HG02885 (cell line): ENCODE measurements at regions not wholly inside any gene's neighbourhood (a gene's known extent, or its start where the extent isn't known, plus 50 kb on each side); places are given as distances from the start of the nearest gene placed in this dataset.
"Not testable (repeated sequence)": the region's sequence is repeated elsewhere in the genome, so short reads cannot be mapped to it uniquely, and the experiment has no call there.

Source experiments
- ATAC-seq: cut with Tn5 transposase; IDR thresholded peaks from one replicate; pipeline ENCODE4 v1.9.1; 2021; ENCODE audit warnings: mild to moderate bottlenecking; ENCODE audit not compliant: unreplicated experiment, poor library complexity

DNA sequence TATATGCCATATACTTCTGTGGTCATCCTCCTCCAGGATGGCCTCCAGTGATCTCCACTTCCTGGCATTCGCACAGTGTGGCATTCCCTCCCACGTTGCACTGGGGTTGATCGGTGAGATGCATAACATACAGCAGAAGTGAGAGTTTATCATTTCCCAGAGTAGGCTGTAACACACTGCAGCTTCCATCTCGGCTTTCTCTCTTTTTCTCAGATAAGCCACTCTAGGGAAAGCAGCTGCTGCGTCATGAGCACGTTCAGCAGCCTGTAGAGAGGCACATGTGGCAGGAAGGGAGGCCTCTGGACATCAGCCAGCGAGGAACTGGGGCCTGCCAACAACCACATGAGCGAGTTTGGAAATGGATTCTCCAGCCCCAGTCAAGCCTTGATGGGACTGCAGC lies 807.1 kb downstream of the DIAPH3 start:
- no peak for ATAC-seq

DNA sequence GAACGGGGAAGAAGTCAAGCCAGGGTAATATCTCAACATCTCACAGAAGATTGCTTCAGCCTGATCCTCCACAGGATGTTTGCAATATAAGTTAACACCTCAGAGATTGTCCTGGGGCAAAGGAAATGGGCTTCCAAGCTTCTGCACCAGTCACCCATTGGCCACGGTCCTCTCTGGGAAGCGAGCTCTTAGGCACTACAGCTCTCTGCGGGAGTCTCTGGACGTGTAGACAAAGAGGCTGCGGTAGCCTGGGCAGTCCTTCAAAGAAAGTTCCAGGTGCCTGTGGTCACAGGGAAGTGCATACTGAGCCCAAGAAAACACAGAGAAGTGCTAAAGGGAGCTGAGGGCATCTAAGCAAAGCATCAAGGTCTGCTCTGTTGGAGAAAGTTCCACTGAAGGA lies 805.7 kb downstream of the DIAPH3 start:
- no peak for ATAC-seq

DNA sequence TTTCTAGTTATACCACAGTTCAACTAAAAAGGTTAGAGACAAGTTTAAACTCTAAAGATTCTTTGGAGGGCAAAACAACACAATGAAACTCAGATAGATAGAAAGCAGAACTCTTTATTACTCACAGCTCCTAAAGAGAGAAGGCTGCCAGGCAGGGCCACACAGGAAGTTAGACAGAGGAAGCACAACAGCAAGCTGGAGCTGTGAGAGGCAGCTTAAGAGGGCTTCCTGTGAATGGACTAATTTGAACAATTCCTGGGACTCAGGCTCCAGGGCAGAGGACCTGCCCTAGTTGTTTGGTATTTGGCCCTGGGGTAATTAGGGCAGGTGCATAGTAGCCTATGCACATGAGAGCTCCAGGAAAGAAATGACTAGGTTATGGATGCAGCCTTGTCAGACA lies 803.6 kb downstream of the DIAPH3 start:
- ATAC-seq = no peak

DNA sequence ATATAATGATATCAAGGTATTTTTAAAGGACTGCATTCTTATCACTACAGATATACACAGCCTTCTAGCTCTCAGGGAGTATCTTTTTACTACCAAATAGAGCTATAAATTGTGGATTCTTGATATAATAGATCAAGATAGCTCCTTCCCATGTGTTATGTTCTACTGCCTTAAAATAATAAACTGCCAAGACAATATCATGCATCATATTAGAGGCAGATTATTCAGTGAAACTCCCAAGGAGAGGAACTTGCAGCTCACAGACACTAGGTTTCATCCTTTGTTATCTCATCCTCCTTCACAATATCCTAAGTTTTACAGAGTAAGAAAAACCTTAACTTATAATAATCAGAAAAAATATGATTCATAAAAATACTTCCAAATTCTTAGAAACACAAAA lies 802.8 kb downstream of the DIAPH3 start:
- ATAC-seq = no peak

DNA sequence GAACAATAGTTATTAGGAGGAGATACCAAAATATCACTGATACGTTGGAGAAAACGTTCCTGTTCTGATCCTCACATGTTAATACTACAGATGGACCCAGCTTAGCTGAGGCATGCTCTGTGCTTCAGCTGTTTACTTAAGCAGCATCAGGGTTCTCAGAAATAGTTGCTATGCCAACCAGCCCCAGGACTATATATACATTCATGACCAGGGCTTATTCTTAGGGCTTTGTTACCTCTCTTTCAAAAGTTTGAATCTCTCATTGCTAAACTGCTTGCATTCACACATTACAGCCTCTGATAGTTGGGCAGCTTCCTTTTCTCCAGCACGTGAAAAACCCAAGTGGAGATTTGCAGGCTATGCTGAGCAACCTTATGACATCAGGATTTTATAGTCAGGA lies 800.4 kb downstream of the DIAPH3 start:
- ATAC-seq = no peak

DNA sequence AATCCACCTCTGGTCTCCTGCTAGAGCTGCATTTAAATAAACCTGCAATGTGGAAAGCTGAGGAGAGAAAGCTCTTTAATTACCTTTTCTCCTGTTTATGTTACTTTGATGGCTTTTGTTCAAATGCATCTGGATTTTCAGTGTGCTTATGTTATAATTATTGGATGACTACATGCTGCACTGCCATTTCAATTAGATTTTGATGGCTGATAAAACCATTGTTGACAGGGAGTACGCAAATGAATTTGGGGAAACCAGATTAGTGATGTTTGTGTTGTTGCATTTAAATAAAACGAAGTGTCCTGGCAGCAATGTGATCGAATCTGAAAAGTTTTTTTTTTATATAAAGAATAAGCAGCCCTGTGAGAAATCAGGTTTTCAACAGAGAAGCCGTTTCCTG lies 799.8 kb downstream of the DIAPH3 start:
- ATAC-seq = no peak

DNA sequence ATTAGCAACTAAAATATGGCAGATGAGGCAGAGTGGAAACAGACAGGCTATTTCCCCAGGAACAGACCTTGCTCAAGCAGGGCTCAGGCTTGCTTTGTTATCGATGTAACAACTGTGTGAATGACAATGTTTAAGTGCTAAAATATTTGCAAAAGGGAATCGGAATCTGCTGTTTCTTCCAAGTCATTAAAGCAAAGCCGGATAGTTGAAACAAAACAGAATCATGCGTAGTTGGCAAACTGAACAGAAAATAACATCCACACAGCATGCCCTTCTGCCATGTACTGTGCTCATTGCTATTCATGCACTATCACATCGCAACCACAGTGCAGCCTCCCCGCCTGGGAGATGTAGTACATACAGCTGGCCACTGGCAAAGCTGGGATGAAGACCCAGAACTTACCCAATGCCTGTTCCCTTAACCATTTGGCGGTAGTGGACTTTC lies 799.1 kb downstream of the DIAPH3 start:
- ATAC-seq = no peak

DNA sequence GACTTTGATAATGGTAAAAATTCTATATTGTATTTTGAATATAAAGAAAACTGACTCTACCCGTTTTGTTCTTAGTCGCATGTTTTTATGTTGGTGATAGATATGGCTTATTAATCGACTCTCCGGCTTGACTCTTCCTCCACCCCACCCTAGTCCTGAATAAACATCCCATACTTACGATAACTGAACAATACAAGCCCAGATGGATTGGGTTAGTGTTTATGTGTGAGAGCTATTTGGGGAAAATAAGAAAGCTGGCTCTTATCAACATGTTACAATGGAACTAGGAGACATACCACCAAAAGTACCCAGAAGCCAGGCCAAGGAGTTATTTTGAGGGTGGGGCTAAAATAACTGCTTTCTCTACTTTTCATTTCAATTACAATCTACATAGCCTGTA lies 796.3 kb downstream of the DIAPH3 start:
- ATAC-seq = no peak

DNA sequence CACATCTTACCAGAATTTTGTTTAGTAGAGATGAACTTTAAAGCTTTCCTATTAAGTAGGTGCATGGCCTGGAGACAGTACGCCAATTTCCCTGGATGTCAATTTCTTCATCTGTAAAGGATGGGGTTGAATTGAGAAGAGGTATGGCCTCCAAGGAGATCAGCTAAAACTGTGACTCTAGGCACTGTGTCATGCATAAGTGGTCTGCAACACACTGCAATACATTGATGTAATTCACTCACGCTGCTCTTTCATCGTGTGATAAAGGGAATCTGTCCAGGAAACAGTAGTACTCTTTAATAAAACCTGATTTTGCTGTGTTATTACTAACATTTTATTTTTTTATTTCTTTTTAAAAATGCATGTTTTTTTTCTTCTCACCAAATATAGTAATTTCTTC lies 795.8 kb downstream of the DIAPH3 start:
- no peak for ATAC-seq

DNA sequence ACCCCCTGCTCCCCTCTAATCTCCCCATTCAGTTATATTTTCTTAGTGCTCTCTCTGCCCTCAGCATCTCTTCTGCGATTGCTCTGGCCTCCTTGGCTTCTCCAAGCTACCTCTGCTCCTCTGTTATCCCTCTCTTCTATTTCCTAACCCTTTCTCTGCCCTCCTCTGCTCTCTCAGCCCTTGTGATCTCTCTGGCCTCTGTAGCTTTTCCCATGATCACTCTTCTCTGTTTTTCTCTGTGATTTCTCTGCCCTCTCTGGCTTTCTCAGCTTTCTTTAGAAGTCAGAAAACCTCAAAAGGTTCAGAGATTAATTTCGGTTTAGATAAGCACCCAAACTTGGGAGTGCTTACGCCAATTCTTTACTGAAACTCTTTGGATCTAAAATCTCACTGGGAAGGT lies 795.0 kb downstream of the DIAPH3 start:
- no peak for ATAC-seq

DNA sequence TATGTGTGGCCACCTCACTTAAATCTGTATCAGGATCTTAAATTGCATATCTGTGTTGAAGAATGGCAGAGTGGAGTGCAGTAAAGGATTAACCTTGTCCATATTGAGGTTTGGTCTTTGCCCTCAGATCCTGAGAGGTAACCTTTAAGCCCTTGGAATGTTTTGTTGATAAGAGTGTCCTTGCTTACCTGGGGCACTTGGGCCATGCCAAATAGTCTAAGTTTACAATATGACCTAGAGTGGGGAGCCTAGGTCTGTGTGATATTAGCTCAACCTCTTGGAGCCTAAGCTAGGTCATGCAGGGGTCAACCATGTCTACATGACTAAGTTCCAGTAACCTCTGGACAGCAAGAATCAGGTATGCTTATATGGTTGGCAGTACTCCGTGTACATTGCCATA lies 792.5 kb downstream of the DIAPH3 start:
- ATAC-seq = no peak

DNA sequence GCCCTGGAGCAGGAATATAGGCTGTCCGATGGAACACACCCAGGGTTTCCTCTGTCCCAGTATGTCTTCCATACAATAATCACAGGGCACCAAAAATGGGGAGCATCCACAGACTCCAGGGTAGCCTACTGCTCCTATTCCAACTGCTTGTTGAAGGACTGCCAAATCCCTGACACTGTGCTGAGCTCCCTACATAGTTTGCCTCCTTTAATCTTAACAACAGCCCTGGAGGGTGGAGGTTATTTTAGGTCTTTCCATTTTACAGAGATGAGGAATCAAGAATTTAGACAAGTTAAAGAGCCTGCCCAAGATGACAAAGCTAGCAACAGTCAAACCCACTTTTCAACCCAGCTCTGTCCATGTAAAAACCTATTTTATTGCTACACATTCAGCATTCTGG lies 790.4 kb downstream of the DIAPH3 start:
- no peak for ATAC-seq

DNA sequence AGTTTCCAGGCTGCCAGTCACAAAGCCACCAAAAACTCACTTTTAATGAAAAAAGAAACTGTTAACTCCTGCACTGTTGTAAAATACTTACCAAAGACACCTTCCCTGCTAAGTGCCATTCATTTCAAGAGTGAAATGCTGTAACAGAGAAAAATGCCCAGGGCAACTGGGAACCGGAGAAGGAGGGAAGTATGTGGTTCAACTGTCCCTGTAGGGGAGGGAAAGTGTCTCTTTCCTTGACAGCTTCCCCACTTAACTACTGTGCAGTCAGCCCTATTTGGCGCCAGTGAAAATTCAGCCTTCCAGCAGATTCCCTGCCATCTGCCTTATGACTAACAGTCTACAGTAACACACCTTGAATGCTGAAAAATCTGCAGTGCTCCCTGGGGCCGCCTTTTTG lies 789.0 kb downstream of the DIAPH3 start:
- ATAC-seq = no peak

DNA sequence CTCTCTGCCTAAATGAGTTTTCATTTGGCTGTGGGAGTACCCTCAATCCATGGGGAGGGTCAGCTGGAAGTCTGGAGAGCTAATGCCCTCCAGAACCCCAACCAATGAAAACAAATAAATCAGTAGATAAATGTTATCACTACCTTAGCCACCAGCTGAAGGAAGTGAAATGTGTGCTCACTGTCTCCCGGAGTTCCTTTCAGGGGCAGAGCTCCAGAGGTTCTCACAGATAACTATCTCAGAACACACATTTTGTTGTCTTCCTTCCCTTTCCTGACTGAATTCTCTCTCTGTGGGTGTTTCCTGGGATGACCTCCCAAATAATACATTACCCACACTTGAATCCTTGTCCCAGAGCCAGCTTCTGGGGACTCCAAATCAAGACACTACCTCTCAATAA lies 779.6 kb downstream of the DIAPH3 start:
- ATAC-seq = no peak

DNA sequence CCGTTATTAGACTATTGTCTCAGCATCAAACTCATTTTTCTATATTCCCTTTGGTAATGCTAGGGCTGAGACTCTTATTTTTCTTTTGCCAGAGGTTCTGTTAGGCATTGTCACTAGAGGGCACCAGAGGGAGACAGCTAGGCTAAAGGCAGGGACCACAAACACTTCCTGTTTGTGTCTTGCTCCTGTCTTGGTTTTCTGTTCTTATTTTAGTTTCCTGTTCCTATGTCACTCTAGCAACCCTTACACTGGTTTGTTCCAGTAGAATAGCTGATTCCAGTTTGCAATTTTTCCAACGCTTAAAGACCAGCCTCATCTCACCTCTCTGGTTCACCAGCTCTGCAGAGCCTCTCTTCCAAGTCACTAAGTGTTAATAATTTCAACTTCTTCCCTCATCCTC lies 772.0 kb downstream of the DIAPH3 start:
- ATAC-seq = peak; percentile 99

DNA sequence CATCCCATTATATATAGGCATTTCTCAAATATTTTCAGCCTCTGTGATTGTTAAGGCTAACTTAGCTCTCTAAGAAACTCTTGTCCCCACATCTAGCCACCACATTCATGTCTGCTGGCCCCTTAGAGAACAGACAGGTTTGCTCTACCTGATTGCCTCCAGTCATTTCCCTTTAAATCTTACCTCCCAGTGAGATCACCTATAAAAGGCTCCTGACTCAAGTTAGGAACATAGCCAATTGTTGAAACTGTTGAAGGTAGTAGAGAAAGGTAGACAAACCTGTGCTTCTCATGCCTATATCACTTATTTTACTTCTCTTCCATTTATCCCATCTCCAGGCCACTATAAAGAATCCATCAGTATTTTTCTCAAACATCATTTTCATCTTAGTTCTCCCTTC lies 771.4 kb downstream of the DIAPH3 start:
- no peak for ATAC-seq

DNA sequence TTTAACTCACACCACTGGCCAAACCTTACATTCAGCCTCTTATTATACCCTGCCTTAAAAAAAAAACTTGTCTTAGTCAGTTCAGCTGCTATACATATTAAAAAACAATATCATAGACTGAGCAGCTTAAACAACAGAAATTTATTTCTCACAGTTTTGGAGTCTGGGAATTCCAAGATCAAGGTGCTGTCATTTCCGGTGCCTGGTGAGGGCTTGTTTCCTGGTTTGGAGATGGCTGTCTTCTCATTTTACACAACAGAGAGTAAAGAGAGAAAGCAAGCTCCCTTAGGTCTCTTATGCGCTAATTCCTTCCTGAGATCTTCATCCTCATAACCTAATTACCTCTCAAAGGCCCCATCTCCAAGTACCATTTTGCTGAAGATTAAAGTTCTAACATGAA lies 769.2 kb downstream of the DIAPH3 start:
- no peak for ATAC-seq

DNA sequence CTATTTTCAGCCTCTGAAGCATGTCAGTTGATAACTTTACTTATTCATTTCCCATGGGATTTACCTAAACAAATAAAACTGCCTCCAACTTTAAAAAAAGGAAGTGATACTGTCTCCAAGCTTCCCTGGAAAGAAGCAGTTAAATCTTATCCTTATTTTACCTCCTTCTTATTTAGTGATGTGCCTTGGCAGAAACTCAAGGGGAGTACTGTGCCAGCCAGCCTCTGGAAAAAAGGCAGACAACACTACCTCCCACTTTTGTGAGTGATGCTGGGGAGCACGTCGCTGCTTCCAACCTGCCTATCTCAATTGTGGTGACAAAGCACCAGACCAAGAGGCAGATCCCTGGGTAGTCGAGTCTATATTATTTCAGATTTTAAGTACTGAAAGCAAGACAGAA lies 765.6 kb downstream of the DIAPH3 start:
- ATAC-seq = no peak

DNA sequence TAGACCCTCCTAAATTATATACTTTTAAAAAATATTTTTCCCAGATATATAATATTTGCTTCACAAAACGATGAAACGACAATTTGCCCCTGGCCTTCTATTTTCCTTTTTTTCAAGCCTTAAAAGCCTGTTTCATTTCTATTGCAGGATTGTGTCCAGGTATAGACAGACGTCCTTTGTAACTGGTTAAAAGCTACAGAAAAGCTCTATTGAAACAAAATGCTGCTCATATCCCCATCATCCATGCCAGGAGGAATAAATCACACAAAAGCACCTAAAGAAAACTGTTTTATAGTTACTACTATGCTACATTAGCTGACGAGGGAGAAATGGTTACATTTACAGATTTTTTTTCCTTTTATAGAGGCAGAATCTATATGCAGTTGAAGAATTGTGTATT lies 765.1 kb downstream of the DIAPH3 start:
- ATAC-seq = no peak

DNA sequence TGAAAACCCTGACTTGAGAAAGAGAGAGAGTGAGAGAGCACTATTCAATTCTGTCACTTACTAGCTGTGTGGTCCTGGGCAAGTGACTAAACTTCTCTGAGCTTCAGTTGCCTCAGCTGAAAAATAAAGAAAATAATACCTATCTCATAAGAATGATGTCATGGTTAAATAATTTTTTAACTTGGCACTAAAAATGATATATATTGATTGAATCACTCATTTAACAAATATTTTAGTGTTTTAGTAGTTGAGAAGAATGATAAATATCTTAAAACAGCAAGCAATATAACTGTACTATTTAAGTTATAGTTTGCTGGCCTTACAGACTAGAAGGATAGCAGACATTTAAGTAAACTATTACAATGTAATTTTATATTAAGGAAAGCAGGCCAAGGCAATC lies 764.2 kb downstream of the DIAPH3 start:
- ATAC-seq = no peak

DNA sequence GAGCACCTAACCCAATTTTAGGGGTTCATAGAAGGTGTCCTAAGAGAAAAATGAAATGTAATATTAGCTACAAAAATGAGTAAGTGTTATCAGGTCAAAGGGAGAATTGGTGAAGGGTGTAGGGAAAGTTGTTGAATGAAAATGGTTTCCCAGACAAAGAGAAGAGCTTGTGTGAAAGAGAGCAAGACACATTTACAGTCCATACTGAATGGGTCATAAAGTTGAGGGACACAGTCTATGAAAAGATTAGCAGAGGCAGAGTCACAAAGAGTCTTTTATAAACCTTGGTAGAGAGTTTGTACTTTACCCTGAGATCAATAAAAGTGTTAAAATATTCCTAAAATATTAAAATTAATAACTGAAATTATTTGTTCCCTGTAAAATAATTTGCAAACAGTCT lies 759.4 kb downstream of the DIAPH3 start:
- no peak for ATAC-seq

DNA sequence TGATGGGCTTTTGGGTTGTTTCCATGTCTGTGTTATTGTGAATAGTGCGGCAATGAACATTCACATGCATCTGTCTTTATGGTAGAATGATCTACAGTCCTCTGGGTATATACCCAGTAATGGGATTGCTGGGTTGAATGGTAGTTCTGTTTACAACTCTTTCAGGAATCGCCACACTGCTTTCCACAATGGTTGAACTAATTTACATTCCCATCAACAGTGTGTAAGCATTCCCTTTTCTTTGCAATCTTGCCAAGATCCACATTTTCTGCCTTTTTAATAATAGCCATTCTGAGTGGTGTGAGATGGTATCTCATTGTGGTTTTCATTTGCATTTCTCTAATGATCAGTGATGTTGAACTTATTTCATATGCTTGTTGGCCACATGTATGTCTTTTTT lies 756.5 kb downstream of the DIAPH3 start:
- not testable (repeated sequence) for ATAC-seq

DNA sequence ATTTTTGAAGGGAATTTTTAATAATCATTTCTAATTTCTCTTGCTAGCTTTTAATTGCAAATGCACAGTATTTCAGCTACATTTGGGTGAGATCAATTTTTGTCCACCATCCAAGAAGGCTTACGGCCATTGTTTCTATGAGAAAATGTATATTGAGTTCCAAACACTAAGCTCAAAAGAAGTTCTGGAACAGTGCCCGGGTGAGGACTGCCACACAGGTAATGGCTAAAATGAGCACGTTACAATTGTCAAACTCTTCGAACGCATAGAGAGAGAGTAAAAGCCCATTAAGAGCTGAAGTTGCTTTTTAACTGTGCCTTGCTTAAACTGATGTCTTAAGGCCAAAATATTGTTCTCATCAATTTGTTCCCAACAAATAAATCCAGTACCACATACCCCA lies 755.0 kb downstream of the DIAPH3 start:
- no peak for ATAC-seq
